Naive thymus-derived CD4-positive, alpha-beta T cell (primary cell): ENCODE measurements at regions not wholly inside any gene's neighbourhood (a gene's known extent, or its start where the extent isn't known, plus 50 kb on each side); places are given as distances from the start of the nearest gene placed in this dataset. TPM values are rescaled to one million over a fixed set of nuclear protein-coding genes. Genes with fewer than 3 reads are reported as not detected.

Experiments used
- ATAC-seq: fragments of 150-1000 bp; cut with Tn5 transposase; 2 replicates; pipeline ENCODE4 v1.10.0; 2021; ENCODE audit warnings: mild to moderate bottlenecking, moderate library complexity
- CTCF ChIA-PET: fragments of 350-600 bp; sonication (Branson Sonifier 250); formaldehyde crosslinking; loops from one replicate; lab custom pipeline; 2021; ENCODE audit warnings: antibody characterized with exemption; lab: Charles Lee
- POLR2A ChIA-PET: fragments of 350-600 bp; sonication (Branson Sonifier 250); formaldehyde crosslinking; loops from one replicate; lab custom pipeline; 2021; ENCODE audit warnings: antibody characterized with exemption, inconsistent platforms; lab: Charles Lee
- DNase-seq, 9 donors: peaks; one replicate each; pipeline versions ENCODE4 v3.0.0 to v3.0.0-alpha.2; 2020 to 2022; ENCODE audit warnings: mixed read lengths in 1 of 9
- H3K27ac ChIP-seq: one replicate; pipeline ENCODE4 v1.7.0; 2013; ENCODE audit warnings: mild to moderate bottlenecking, low read depth, low read length, moderate library complexity
- H3K27me3 ChIP-seq, 2 donors: one replicate each; pipeline ENCODE4 v1.7.0; 2013; ENCODE audit warnings: low read length in 2 of 2, mild to moderate bottlenecking in 2 of 2, moderate library complexity in 2 of 2; ENCODE audit not compliant: control insufficient read depth in 2 of 2, insufficient read depth in 2 of 2
- H3K36me3 ChIP-seq, 3 experiments: 1 replicate in 2 of 3; 2 replicates in 1 of 3; pipeline ENCODE4 v1.7.0; 2013; ENCODE audit warnings: low read length in 3 of 3, mild to moderate bottlenecking in 3 of 3, moderate library complexity in 1 of 3; ENCODE audit not compliant: insufficient read depth in 3 of 3, control insufficient read depth in 2 of 3
- H3K4me1 ChIP-seq, 2 donors: one replicate each; pipeline ENCODE4 v1.7.0; 2013; ENCODE audit warnings: low read length in 2 of 2, mild to moderate bottlenecking in 2 of 2, moderate library complexity in 1 of 2; ENCODE audit not compliant: control insufficient read depth in 2 of 2, insufficient read depth in 2 of 2
- H3K4me3 ChIP-seq: 2 replicates; pipeline ENCODE4 v1.7.0; 2013; ENCODE audit warnings: mild to moderate bottlenecking, low read length
- H3K9me3 ChIP-seq, 3 experiments: 1 replicate in 2 of 3; 2 replicates in 1 of 3; pipeline ENCODE4 v1.7.0; 2013; ENCODE audit warnings: low read length in 3 of 3; ENCODE audit not compliant: control insufficient read depth in 2 of 3
- H3K27ac Mint-ChIP-seq, 9 donors: one replicate each; pipeline ENCODE4 v1.8.0; 2020 to 2022; ENCODE audit warnings: mixed read lengths in 9 of 9, mild to moderate bottlenecking in 8 of 9, moderate library complexity in 5 of 9, inconsistent platforms in 2 of 9
- H3K27me3 Mint-ChIP-seq, 5 donors: one replicate each; pipeline ENCODE4 v1.8.0; 2021 to 2022; ENCODE audit warnings: mixed read lengths in 5 of 5, mild to moderate bottlenecking in 1 of 5
- H3K36me3 Mint-ChIP-seq, 5 donors: one replicate each; pipeline ENCODE4 v1.8.0; 2020 to 2022; ENCODE audit warnings: mixed read lengths in 5 of 5, mild to moderate bottlenecking in 3 of 5, inconsistent platforms in 1 of 5
- H3K4me1 Mint-ChIP-seq, 7 donors: one replicate each; pipeline ENCODE4 v1.8.0; 2020 to 2022; ENCODE audit warnings: mixed read lengths in 7 of 7, mild to moderate bottlenecking in 3 of 7, inconsistent platforms in 1 of 7
- H3K4me3 Mint-ChIP-seq, 10 donors: one replicate each; pipeline ENCODE4 v1.8.0; 2020 to 2022; ENCODE audit warnings: mild to moderate bottlenecking in 10 of 10, mixed read lengths in 10 of 10, moderate library complexity in 6 of 10, inconsistent platforms in 2 of 10
- H3K9me3 Mint-ChIP-seq, 11 donors: one replicate each; pipeline ENCODE4 v1.8.0; 2020 to 2022; ENCODE audit warnings: mixed read lengths in 11 of 11, mild to moderate bottlenecking in 4 of 11, inconsistent platforms in 1 of 11, moderate library complexity in 1 of 11
- intact Hi-C, 2 donors: fragments of 100-400 bp; cut with micrococcal nuclease; formaldehyde crosslinking; loops; one replicate each; pipeline ENCODE4 v1.15.1; 2023
- microRNA-seq: library from miRNA; unstranded; fragments of <30 nt; microRNA quantifications from one replicate; pipeline ENCODE4 v1.2.0, GENCODE V29; 2022; ENCODE audit warnings: borderline microRNAs expressed

- Mint-ChIP-seq H3K27me3 (no peaks in the 10 kb centered on the region), H3K27ac (peak overlapping the region in 1 of 9 donors; percentile 20), H3K36me3 (no peaks in the 10 kb centered on the region), H3K4me3 (no peak overlapping the region), H3K4me1 (no peaks in the 10 kb centered on the region), H3K9me3 (peaks cover 0 to 22% (median 12%) of the 10 kb centered on the region in 11 donors)
- ChIA-PET CTCF (no interaction called here), POLR2A (interaction anchor here (0.6 kb wide), 1 partner anchor 46 kb away, joined by 3 read pairs; no protein-coding TSS in a partner anchor)
- Histone ChIP-seq H3K4me1 (no peaks in the 10 kb centered on the region), H3K27ac (no peak overlapping the region), H3K36me3 (no peaks in the 10 kb centered on the region), H3K4me3 (no peak overlapping the region), H3K27me3 (no peaks in the 10 kb centered on the region), H3K9me3 (no peaks in the 10 kb centered on the region)
- intact Hi-C loops = no loop called here
- DNase-seq = no peak
- ATAC-seq = no peak
Measured at GRCh38 chr10:20355011-20355410, 538.8 kb downstream of the PLXDC2 start.

GRCh38 chr10:20354166-20354565 lies 537.9 kb downstream of the PLXDC2 start:
- POLR2A ChIA-PET = no interaction called here
- no peaks in the 10 kb centered on the region for H3K36me3 Mint-ChIP-seq
- CTCF ChIA-PET = no interaction called here
- no peaks in the 10 kb centered on the region for H3K36me3 ChIP-seq
- H3K9me3 ChIP-seq = no peaks in the 10 kb centered on the region
- no peaks in the 10 kb centered on the region for H3K27me3 ChIP-seq
- DNase-seq (no peak), ATAC-seq (no peak)
- no peak overlapping the region for H3K27ac Mint-ChIP-seq
- no peak overlapping the region for H3K4me3 Mint-ChIP-seq
- no peak overlapping the region for H3K27ac ChIP-seq
- H3K4me1 Mint-ChIP-seq = no peaks in the 10 kb centered on the region
- intact Hi-C loops = no loop called here
- peaks cover 0 to 22% (median 11%) of the 10 kb centered on the region in 11 donors for H3K9me3 Mint-ChIP-seq
- H3K27me3 Mint-ChIP-seq = no peaks in the 10 kb centered on the region
- H3K4me1 ChIP-seq = no peaks in the 10 kb centered on the region
- no peak overlapping the region for H3K4me3 ChIP-seq

DNA sequence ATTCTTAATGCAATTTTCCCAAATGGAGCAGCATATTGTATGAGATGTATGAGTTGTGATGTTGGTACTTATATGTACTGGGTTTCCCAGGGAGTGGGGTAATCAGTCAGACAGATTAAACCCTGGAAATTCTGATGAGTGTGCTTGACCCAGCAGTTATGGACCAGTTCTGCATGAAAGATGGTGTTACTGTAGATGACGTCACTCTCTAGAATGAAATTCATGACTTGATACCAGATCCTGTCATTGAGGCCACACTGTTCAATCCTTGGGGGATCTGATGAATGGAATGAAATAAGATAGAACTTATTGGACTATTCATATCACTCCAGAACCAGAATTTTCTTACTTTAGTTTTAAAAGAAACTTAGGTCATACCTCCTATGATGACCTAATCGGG lies 534.3 kb downstream of the PLXDC2 start:
- DNase-seq (no peak), ATAC-seq (no peak)
- H3K4me3 Mint-ChIP-seq = no peak overlapping the region
- ChIA-PET CTCF (no interaction called here), POLR2A (no interaction called here)
- Histone ChIP-seq H3K27me3 (no peaks in the 10 kb centered on the region), H3K4me1 (no peaks in the 10 kb centered on the region), H3K4me3 (no peak overlapping the region), H3K27ac (no peak overlapping the region), H3K36me3 (no peaks in the 10 kb centered on the region), H3K9me3 (no peaks in the 10 kb centered on the region)
- peaks cover 0 to 5% (median 0%) of the 10 kb centered on the region in 5 donors for H3K27me3 Mint-ChIP-seq
- H3K36me3 Mint-ChIP-seq = no peaks in the 10 kb centered on the region
- H3K27ac Mint-ChIP-seq = no peak overlapping the region
- H3K9me3 Mint-ChIP-seq = peaks cover 0 to 20% (median 5%) of the 10 kb centered on the region in 11 donors
- intact Hi-C loops = no loop called here
- no peaks in the 10 kb centered on the region for H3K4me1 Mint-ChIP-seq

GRCh38 chr10:20343036-20343435 lies 526.8 kb downstream of the PLXDC2 start:
- intact Hi-C loops = no loop called here
- no peaks in the 10 kb centered on the region for H3K4me1 Mint-ChIP-seq
- Histone ChIP-seq H3K27ac (no peak overlapping the region), H3K9me3 (no peaks in the 10 kb centered on the region), H3K36me3 (no peaks in the 10 kb centered on the region), H3K27me3 (no peaks in the 10 kb centered on the region), H3K4me1 (no peaks in the 10 kb centered on the region), H3K4me3 (no peak overlapping the region)
- ATAC-seq = no peak
- no peak for DNase-seq
- H3K27ac Mint-ChIP-seq = no peak overlapping the region
- no peak overlapping the region for H3K4me3 Mint-ChIP-seq
- peaks cover 0 to 9% (median 0%) of the 10 kb centered on the region in 5 donors for H3K27me3 Mint-ChIP-seq
- peaks cover 6 to 32% (median 14%) of the 10 kb centered on the region in 11 donors for H3K9me3 Mint-ChIP-seq
- peaks cover 0 to 4% (median 0%) of the 10 kb centered on the region in 5 donors for H3K36me3 Mint-ChIP-seq
- CTCF ChIA-PET = no interaction called here
- POLR2A ChIA-PET = no interaction called here

Small RNA genes in the stretch of these regions (microRNA-seq; reads per million reads assigned to microRNA genes)
- gene MIR4675 = not detected
